Smooth muscle cell of the brain vasculature (primary cell): ENCODE measurements at regions not wholly inside any gene's neighbourhood (a gene's known extent, or its start where the extent isn't known, plus 50 kb on each side); places are given as distances from the start of the nearest gene placed in this dataset.
"Not testable (repeated sequence)": the region's sequence is repeated elsewhere in the genome, so short reads cannot be mapped to it uniquely, and the experiment has no call there.

Experiments
- DNase-seq: peaks from one replicate; pipeline ENCODE4 v3.0.0-alpha.2; 2012; ENCODE audit warnings: low read depth, low spot score

DNA sequence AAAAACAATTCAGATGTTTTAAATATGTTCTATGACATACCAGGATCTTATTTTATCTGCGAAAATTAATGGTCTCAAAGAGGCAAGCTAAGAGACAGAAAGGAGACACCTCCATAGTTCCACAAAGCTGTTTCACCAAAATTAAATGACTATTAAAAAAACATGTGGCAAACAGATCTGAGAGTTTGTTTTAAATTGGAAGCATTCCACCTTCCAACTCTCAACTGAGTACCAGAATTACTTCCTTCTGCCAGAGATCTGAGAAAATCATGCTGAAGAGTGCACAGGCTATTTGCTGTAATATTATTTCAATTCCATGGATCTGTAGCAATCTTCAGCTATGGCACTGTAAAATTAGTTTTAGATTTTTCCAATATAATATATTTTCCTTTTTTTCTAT, 669.5 kb upstream of the MARCKS start:
- no peak for DNase-seq

- no peak for DNase-seq
Measured at GRCh38 chr6:113188962-113189361, 668.2 kb upstream of the MARCKS start.

DNA sequence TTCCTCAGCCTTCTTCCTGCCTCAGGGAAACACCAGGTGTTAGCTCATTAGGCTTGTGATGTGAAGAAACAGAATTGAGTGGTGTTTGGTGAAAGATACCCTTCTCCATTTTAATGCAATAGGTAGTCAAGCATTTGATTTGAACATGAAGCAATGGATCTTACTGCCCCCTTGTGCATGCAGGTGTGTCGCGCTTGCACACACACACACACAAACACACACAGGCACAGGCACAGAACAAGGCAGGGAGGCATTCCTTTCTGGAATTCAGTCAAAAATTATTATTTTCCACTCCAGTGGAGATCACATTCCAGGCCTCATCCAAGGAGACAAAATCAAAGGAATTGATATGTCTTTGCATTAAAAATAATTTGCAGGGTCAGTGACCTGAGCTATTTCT, 667.0 kb upstream of the MARCKS start:
- DNase-seq, result no peak

DNA sequence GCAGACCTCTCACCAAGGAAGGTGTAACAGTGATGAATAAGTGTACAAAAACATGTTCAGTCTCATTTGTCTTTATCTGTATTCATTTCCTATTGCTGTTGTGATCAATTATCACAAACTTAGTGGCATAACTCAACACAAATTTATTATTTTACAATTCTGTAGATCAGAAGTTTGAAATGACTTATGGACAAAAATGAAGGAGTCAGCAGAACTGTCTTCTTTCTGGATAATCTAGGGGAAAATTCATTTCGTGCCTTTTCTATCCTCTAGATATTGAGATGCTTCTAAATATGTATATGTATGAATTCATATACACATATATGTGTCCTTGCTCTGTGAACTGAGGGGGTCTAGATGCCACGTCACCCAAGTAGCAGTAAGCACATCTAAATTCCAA, 663.1 kb upstream of the MARCKS start:
- DNase-seq, result no peak

- no peak for DNase-seq
Measured at GRCh38 chr6:113202852-113203714, 654.1 kb upstream of the MARCKS start.

- no peak for DNase-seq
Measured at GRCh38 chr6:113203715-113204110, 653.4 kb upstream of the MARCKS start.

- no peak for DNase-seq
Measured at GRCh38 chr6:113205553-113205952, 651.6 kb upstream of the MARCKS start.

DNA sequence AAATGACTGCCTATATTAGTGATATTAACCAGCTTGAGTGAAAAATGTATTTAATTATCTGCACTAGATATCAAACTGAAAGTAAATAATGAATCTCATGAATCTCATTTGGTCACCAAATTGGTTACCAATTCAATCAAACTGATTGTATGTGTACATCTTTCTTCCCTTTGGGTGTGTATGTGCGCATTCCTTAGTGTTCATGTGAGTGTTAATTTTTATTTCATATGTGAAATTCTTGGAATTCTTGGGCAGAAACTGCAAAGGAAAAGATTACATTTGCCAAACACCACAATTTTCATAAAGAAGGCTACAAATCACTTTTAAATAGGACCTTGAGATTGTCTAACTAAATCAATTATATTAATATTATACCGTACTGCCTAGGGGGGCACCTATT, 648.4 kb upstream of the MARCKS start:
- no peak for DNase-seq

DNA sequence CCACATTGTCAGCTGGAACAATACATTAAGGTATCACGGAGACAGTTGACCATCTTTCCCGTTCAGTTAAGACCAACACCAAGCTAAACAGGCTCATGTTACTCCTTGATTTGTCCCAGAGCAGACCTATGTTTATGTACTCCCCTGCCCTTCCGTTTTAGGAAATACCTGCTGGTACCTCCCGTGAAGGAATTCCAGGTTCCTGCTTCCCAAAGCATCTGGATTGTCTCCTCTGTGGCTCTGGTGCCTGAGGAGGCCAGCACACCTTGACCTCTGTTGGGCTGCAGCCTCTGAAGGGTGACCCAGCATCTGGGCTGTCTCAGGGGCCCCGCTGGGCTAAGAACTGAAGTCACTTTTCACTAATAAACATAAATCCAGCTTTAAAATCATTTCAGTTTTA, 647.8 kb upstream of the MARCKS start:
- no peak for DNase-seq

- no peak for DNase-seq
Measured at GRCh38 chr6:113211170-113211569, 646.0 kb upstream of the MARCKS start.

DNA sequence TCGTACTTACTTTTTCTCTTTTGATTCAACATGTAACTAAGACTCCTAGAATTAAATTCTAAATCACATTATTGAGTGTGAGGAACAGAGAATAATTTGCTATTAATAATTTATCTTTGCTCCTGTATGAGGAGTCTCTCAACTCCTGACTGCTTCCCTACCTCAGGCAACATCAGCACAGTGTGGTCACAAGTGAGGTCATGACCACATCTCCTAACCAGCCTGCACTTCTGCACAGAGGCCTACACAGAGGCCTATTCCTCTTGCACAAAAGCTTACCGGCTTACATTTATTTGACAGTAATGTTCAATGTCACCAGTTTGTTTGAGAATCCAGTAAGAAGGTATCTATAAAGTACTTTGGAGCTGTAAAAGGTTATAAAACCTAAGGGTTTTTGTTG, 637.4 kb upstream of the MARCKS start:
- DNase-seq, result no peak

DNA sequence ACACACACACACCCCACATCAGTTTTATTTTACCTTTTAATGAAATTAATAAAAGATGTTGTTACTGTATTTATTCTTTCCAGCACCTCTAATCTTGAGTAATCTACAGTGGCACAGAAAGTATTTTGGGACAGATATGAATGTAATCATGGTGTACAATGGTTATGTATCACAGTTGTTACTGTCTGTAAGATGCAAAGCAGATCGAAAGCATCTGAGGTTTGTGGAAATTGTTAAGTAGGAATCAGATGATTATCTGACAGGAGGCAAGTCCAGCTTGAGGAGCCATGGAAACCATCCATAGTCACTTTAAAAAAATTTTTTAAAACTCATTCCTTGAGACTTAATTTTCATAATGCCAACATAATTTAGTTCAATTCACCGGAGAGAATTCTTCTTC, 636.3 kb upstream of the MARCKS start:
- DNase-seq, result no peak

DNA sequence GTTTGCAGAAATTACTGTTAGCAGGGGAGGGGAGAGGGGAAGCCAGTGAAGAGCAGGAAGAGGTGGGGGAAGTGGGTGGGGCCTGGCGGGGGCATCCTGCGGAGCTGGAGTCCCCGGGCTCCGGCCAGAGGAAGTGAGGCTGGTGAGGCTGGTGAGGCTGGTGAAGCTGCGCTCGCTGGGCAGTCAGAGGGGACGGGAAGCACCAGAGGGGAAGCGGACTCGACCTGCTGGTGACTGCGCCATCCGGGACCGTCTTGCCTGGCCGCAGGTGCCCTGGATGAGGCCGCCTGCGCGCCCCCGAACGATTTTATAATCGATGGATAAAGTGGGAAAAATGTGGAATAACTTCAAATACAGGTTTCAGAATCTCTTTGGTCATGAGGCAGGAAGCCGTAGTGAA, 635.3 kb upstream of the MARCKS start:
- DNase-seq, result no peak

DNA sequence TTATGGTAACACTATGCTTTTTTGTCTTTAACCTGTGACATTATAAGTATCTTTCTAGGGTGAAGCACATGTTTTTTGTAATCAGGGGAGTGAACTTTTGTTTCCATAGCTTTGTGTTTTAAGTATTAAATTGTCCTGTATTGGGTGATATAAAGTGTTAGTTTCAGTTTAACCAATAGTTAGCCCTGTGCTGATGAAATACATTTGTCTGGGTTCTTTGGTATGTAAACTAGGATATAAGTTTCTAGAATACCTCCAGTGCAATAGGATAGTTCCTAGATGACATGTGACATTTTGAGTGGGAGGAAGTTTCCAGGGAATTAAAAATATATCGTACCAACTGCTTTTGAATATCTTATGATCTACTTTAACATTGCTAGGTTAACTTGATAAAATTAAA, 611.0 kb upstream of the MARCKS start:
- no peak for DNase-seq

- no peak for DNase-seq
Measured at GRCh38 chr6:113248532-113248931, 608.6 kb upstream of the MARCKS start.

- not testable (repeated sequence) for DNase-seq
Measured at GRCh38 chr6:113254194-113254593, 603.0 kb upstream of the MARCKS start.

DNA sequence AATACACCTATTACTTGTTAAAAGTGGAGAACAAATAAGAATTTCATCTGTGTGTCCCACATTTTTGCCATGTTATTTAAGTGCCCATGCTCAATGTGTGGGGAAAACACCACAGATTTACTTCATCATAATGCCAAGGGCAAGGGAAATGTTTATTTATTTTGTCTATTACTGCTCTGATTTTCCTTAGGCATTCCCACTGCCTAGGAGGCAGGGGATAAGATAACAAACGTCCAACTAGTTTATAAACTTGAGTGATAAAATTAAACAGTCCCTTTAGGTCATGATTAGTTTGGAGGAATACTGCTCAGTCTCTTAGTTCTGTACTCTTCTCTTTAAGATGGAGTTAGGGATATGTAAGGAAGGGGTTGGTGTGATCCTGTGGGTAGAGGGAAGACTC, 598.4 kb upstream of the MARCKS start:
- DNase-seq, result no peak

DNA sequence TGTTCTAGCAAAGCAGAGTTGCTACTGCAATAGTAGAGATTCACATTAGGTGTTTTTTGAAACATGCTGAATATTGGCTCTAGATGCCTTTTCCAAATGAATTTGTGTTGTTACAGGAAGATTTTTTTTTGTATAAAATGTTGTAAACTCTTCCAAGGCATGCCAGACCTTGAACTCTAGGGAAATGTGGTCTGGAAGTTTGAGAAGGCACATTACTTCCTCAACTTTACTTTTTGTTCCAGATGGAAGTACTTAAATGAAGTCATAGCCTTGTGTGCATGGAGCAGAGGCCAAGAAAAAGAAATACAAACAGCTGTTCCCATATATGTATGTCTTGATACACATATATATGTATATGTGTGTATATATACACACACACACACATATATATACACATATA, 585.7 kb upstream of the MARCKS start:
- DNase-seq, result no peak

GRCh38 chr6:113276601-113277000, 580.5 kb upstream of the MARCKS start:
- DNase-seq, result no peak

GRCh38 chr6:113277111-113277510, 580.0 kb upstream of the MARCKS start:
- no peak for DNase-seq

GRCh38 chr6:113281014-113281413, 576.1 kb upstream of the MARCKS start:
- peak; percentile 57 for DNase-seq

DNA sequence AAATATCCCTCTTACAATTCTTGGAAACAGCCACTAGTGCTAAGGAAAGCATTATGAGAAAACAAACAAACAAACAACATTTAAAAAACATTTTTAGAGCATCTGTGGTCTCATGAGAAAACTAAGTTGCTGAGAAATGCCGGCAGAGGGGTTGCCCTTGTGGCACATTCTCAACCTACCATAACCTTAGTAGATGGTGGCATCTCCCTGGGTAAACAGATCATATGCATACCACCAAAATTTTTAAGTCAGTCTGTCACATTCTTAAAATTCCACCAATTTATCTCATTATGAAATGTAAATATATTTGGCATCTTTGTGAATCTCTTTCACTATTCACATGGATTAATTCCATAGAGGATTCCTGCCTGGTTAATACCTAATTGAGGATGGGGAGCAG, 575.7 kb upstream of the MARCKS start:
- DNase-seq, result peak; percentile 21

GRCh38 chr6:113287396-113287795, 569.7 kb upstream of the MARCKS start:
- no peak for DNase-seq

- DNase-seq, result no peak
Measured at GRCh38 chr6:113288409-113288808, 568.7 kb upstream of the MARCKS start.
